SH-SY5Y (cell line): ENCODE measurements at regions not wholly inside any gene's neighbourhood (a gene's known extent, or its start where the extent isn't known, plus 50 kb on each side); places are given as distances from the start of the nearest gene placed in this dataset.

Experiments used
- GATA2 ChIP-seq: IDR thresholded peaks from 2 replicates; pipeline ENCODE4 v1.6.1; 2011; ENCODE audit warnings: mild to moderate bottlenecking, low read depth, low read length
- GATA3 ChIP-seq: IDR thresholded peaks from 2 replicates; pipeline ENCODE4 v1.6.1; 2011; ENCODE audit warnings: low read depth, mild to moderate bottlenecking, low read length, moderate library complexity

- TF ChIP-seq GATA2 (no peak), GATA3 (no peak)
These were observed 128.4 kb upstream of the TP63 start for GRCh38 chr3:189502676-189503257.

- no peak for TF ChIP-seq GATA3
- TF ChIP-seq GATA2, result no peak
These were observed 123.3 kb upstream of the TP63 start for GRCh38 chr3:189507856-189508255.

- TF ChIP-seq GATA3, result no peak
- no peak for TF ChIP-seq GATA2
These were observed 122.2 kb upstream of the TP63 start for GRCh38 chr3:189508784-189509501.

GRCh38 chr3:189512039-189512438 is 119.2 kb upstream of the TP63 start:
- no peak for TF ChIP-seq GATA3
- TF ChIP-seq GATA2, result no peak

GRCh38 chr3:189512821-189513220 is 118.4 kb upstream of the TP63 start:
- TF ChIP-seq GATA2, result no peak
- no peak for TF ChIP-seq GATA3

GRCh38 chr3:189513281-189514117 is 117.7 kb upstream of the TP63 start:
- no peak for TF ChIP-seq GATA3
- TF ChIP-seq GATA2, result no peak

DNA sequence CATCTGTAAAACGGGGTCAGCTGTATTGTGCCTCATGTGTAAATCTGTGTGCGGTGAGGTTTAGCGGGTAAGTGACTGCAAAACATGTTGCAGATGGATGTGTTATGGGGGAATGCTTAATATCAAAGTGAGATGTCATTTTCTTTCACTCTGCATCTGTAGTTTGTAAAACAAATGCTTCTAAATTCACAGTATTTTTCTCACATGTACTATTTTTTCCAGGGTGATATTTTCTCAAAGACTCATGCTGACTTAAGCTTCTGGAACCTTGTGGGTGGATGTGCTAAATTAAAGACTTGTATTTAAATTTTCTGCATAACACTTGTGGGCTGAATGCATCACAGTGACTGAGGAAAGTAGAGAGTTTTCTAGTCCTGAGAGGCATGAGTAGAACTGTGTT is 115.2 kb upstream of the TP63 start:
- no peak for TF ChIP-seq GATA3
- no peak for TF ChIP-seq GATA2

DNA sequence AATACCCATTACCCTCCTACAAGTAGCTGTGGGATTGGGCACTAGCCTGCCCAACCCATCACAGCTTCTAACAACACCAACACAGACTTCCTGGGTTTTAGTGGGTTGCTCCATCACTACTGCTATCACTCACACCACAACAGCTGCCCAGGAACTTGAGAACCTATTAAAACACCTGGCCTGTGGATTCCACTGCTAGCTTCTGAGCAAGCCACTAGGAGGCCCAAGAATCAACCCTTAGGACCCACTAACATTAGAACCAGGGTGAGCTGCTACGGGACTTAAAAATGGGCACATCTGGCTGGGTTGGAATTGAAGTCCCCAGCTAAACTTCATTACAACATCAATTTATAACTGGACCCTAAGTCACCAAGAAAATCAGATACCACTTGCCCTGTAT is 113.2 kb upstream of the TP63 start:
- TF ChIP-seq GATA2, result no peak
- TF ChIP-seq GATA3, result no peak

DNA sequence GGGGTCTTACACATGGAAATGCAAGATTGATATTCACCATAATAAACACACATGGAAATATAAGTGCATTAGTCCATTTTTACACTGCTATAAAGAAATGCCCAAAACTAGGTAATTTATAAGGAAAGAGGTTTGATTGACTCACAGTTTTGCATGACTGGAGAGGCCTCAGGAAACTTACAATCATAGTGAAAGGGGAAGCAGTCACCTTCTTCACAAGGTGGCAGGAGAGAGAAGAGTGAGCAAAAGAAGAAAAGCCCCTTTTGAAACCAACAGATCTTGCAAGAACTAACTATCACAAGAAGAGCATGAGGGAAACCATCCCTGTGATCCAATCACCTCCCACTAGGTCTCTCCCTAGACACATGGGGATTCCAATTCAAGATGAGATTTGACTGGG is 111.7 kb upstream of the TP63 start:
- TF ChIP-seq GATA3, result no peak
- no peak for TF ChIP-seq GATA2

GRCh38 chr3:189529468-189529867 is 101.7 kb upstream of the TP63 start:
- TF ChIP-seq GATA3 (no peak), GATA2 (no peak)

- no peak for TF ChIP-seq GATA2
- no peak for TF ChIP-seq GATA3
These were observed 101.2 kb upstream of the TP63 start for GRCh38 chr3:189529889-189530471.

GRCh38 chr3:189530822-189531221 is 100.4 kb upstream of the TP63 start:
- TF ChIP-seq GATA3, result no peak
- TF ChIP-seq GATA2, result no peak

DNA sequence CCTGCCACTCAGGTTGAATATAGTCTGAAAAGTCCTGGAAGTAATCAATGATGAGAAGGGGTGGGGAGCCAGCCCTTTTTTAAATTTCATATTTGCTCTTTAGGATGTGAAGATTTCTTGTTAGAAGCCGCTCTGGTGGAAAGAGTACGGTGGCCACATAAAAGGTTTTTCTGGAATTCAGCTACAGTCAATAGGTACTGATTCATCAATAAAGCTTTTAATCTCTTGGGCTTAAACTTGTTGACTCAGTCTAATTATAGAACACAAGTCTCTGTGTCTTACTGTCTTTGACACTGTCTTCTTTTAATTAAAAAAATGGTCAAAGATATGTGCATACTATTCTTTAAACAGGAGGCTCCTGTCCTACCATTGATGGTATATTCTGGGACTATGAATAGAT is 99.9 kb upstream of the TP63 start:
- TF ChIP-seq GATA3, result no peak
- TF ChIP-seq GATA2, result no peak

GRCh38 chr3:189534531-189534930 is 96.7 kb upstream of the TP63 start:
- no peak for TF ChIP-seq GATA2
- TF ChIP-seq GATA3, result no peak
